Suprapubic skin (tissue), 4 donors: ENCODE measurements at regions not wholly inside any gene's neighbourhood (a gene's known extent, or its start where the extent isn't known, plus 50 kb on each side); places are given as distances from the start of the nearest gene placed in this dataset.

Experiments used
- CTCF ChIP-seq, 2 donors: fragments of 200-600 bp in 1 of 2; fragments of 450-650 bp in 1 of 2; sonication (generic) in 1 of 2; IDR thresholded peaks; one replicate each; pipeline ENCODE4 v1.5.1; 2016 to 2019; ENCODE audit warnings: antibody characterized with exemption in 2 of 2, mild to moderate bottlenecking in 1 of 2, moderate library complexity in 1 of 2
- POLR2A ChIP-seq, 2 donors: fragments of 450-650 bp; IDR thresholded peaks; one replicate each; pipeline ENCODE4 v1.6.1; 2017; ENCODE audit warnings: antibody characterized with exemption in 2 of 2, mild to moderate bottlenecking in 2 of 2, moderate library complexity in 2 of 2
- POLR2AphosphoS5 ChIP-seq, 3 donors: sonication (generic); formaldehyde crosslinking; IDR thresholded peaks; one replicate each; pipeline ENCODE4 v1.6.1; 2017; ENCODE audit warnings: antibody characterized with exemption in 3 of 3

- TF ChIP-seq CTCF (IDR thresholded peaks at IDR 0.05) (no peak), POLR2AphosphoS5 (IDR thresholded peaks at IDR 0.05) (no peak), POLR2A (IDR thresholded peaks at IDR 0.05) (no peak)
Measured at GRCh38 chr14:71536015-71536740, 396.1 kb upstream of the RGS6 start.
